Head of caudate nucleus (tissue), 42 donors: ENCODE measurements at regions not wholly inside any gene's neighbourhood (a gene's known extent, or its start where the extent isn't known, plus 50 kb on each side); places are given as distances from the start of the nearest gene placed in this dataset.

Experiments used
- DNase-seq, 42 donors: peaks; one replicate each; pipeline versions ENCODE4 v3.0.0 to v3.0.0-alpha.2; 2020 to 2021; ENCODE audit warnings: mixed read lengths in 7 of 42
- intact Hi-C: fragments of 100-400 bp; cut with DNase I; formaldehyde crosslinking; loops from one replicate; pipeline ENCODE4 v1.15.0; 2022

- intact Hi-C loops, result no loop called here
- no peak for DNase-seq
Observed at GRCh38 chr6:40973304-40973703, 65.7 kb downstream of the UNC5CL start.

DNA sequence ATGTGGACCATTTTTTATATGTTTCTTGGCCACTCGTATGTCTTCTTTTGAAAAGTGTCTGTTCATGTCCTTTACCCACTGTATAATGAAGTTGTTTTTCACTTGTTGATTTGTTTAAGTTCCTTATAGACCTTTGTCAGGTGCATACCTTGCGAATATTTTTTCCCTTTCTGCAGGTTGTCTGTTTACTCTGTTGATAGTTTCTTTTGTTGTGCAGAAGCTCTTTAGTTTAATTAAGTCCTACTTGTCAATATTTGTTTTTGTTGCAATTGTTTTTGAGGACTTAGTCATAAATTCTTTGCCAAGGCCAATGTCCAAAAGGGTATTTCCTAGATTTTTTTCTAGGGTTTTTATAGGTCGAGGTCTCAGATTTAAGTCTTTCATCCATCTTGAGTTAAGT is 66.2 kb downstream of the UNC5CL start:
- intact Hi-C loops, result no loop called here
- DNase-seq, result no peak

GRCh38 chr6:40972190-40972589 is 66.8 kb downstream of the UNC5CL start:
- intact Hi-C loops, result no loop called here
- DNase-seq, result no peak

DNA sequence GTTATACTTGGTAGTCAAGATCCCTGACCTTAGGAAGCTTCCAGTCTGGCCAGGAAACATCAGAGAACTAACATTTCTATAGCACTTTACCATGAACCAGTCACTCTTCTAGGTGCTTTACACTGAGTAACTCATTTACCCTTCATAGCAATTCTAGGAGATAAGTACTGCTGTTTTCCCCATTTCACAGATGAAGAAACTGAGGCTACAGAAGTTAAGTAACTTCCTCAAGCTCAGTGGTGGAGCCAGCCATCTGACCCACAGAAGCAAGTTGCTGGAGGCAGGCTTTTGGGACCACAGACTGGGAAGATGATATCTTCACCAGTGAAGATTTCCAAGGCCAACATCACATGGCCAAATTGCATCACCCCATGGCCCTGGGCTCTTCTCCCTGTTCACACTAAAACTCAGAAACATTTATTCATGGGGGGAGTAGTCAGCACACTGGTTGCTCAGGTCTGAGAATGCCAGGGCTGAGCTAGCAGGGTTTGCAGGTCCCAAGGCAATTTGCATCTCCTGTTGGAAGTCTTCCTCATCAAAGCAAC is 70.3 kb downstream of the UNC5CL start:
- intact Hi-C loops, result no loop called here
- no peak for DNase-seq

DNA sequence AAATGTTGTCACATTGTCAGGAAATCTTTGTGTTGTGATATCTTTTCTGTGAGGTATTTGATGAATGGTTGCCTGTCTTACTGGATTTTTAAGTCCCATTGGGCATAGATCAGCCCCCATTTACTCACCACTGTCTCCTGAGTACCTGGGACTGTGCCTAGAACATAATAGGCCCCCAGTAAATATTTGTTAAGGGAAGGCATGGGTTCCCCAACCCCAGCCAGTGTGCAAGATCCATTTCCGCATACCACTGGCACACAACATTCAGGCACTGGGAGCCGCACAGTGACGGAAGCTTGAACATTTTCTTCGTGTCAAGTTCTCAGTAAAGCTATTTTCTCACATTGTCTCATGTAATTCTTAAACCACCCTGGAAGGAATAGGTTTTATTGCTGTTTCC is 72.2 kb downstream of the UNC5CL start:
- intact Hi-C loops, result no loop called here
- no peak for DNase-seq

DNA sequence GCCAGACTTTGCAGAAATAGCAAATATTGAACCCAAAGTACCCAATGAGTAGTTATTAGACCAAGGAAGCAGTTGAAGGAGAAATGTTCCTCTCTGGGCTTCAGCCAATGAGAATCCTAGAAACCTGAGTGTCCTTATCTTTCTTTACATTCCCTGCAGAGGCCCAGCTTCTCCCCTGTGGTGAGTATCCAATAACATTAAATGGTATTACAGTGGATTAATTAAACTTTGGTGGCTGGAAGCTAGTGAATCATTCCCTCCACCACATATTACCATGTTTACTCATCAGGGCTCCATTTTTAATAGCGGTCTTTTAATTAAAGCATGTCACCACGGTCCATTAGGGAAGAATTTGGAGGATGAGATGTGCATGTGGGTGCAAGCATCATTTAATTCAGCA is 74.0 kb downstream of the UNC5CL start:
- intact Hi-C loops, result no loop called here
- no peak for DNase-seq

GRCh38 chr6:40963019-40963418 is 76.0 kb downstream of the UNC5CL start:
- DNase-seq, result no peak
- intact Hi-C loops, result no loop called here

DNA sequence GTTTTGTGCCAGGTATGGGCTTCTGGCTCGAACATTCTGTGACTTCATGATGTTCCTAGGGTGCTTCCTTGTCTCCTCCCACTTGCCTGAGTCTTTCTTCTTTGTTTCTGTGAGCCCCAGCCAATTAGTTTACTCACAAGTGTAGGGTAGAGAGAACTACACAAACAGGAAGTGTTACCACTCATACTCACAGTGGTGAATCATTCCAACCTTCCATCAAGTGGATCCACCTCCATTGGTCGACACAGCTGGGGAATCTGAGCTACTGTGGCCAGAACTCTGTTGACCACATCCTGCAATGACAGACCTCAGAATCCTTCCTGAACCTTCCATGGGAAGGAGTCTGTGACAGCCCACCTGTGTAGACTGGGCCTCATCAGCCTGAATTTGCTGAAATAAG is 76.8 kb downstream of the UNC5CL start:
- intact Hi-C loops, result no loop called here
- DNase-seq, result no peak

- intact Hi-C loops, result no loop called here
- no peak for DNase-seq
Observed at GRCh38 chr6:40961831-40962230, 77.2 kb downstream of the UNC5CL start.

DNA sequence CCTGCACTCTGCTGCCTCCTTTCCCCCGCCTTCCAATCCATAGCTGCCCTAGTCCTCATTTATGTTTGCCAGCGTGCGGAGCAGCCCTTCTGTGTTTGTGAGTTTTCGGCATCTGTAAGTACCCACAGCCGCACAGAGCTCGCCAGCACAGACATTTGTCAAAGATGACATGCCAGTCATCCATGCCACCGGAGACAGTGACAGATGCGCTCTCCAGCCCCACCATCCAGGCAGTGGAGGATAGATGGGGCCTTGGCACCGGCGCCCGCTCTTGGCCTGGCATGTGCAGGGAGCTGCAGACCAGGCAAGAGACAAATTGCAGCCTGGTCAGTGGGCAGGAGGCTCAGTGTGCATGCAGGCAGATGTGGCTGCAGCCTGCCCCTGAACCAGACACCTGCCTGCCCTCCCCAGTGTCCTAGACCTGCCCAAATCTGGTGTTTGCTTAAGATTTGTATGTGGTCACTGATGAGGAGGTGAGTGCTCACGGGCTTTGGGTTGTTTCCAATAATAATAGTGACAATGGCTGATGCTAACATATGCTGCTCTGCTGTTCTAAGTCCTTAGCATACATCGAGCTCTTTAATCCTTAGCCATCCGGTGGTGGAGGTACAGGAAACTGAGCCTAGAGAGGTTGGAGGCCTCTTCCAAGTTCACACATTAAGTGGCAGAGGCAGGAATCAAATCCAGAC is 78.1 kb downstream of the UNC5CL start:
- DNase-seq, result peak in 2 of 42 donors; percentile 4 to 8
- intact Hi-C loops, result no loop called here

DNA sequence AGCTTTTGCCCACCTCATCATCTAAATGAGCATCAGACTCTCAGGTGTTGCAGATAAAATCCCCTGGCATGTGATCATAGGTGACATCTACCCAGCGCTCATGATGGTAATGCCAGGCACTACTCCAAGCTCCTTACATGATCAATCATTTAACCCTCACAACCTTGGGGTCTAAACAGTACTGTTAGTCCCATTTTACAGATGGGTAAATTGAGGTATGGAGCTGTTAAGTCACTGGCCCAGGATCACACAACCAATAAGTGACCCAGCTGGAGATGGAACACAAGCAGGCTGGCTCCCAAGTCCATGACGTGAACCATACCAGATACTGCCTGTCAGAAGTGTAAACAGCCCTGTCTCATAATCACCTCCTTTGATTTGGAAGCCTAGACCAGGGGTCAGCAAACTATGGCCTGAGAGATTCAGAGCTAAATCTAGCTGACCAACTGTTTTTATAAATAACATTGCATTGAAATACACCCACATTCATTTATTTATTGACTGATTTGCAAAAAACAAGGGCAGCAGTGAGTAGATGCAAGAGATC is 79.2 kb downstream of the UNC5CL start:
- DNase-seq, result no peak
- intact Hi-C loops, result no loop called here

DNA sequence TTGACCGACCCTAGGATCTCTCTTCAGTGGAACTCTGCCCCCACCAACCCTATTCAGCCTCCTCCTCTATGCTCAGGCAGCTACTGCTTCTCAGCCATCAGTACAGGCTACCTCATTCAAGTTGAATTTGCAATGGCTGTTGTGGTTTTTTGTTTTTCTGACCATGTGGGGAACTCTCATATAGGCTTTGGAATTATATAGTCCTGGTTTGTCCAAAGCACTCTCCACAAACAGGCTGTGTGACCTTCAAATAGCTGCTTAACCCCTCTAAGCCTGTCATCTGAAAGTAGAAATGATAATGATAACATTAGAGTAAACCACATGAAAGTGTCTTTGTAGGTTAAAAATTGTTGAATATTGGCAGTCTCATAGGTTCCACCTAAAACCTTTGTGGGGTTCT is 80.3 kb downstream of the UNC5CL start:
- no peak for DNase-seq
- intact Hi-C loops, result no loop called here

GRCh38 chr6:40957616-40958492 is 81.2 kb downstream of the UNC5CL start:
- intact Hi-C loops, result no loop called here
- DNase-seq, result no peak

GRCh38 chr6:40956936-40957335 is 82.1 kb downstream of the UNC5CL start:
- intact Hi-C loops, result no loop called here
- DNase-seq, result no peak

DNA sequence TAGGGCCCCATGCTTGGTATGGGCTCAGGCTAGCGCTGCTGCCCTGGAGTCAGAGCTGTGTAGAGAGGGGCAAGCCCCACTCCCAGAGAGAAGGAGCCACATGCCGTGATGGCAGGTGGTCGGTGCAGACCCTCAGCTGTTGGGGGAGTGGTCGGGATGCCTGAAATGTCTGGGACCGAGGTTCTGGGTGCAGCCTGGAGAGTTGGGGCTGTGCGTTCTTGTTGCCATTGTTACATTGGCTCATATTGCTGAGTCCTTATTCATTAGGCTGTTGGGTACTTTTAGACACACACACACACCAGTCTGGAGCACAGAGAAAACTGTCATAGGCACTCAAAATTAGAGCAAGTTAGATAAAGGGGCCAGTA is 83.9 kb downstream of the UNC5CL start:
- no peak for DNase-seq
- intact Hi-C loops, result no loop called here

DNA sequence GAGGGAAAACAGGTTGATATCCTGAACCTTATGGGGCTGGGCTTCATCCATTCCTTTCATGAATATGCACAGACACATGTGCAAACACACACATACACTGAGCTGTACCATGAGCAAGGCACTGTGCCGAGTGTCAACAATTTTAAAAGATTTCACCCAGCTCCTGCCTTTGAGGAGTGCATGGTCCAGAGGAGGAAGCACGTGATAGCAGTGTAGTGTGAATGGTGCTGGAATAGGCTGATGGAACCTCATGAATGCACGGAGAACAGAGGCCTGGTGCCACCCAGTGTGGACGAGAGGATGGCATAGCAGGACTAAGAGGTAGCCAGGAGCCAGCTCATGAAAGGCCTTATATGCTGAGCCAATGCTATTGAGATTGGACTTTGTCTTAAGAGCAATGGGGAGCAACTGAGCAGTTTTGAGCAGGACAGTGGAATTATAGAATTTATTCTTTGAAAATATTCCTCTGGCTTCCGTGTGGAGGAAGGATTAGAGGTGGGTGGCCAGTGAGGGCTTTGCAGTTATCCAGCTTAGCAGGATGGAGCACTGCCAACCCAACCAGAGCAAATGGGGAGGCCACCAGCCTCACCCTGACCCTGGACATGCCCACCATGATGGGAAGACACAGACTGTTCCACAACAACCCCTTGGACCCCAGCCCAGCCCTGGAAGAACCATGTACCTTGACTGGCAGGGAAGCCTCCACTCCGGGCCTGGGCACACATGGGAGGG is 84.4 kb downstream of the UNC5CL start:
- intact Hi-C loops, result no loop called here
- no peak for DNase-seq

DNA sequence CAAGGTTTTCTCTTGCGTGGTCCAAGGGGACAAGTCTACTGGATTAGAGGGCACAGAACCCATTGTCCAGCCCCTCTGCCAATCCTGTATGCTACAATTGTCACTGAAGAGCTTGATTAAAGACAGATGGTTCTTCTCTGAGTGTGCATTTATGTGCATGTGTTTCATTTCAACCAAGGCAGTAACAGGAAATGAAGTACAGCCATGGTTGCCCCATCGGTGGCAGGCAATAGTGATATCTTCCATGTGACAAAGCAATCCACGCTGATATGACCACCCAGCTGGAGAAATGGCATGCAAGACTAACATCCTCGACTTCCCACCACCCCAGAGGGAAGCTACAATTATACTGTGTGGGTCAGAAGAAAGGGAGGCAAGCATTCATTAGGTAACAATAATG is 85.5 kb downstream of the UNC5CL start:
- intact Hi-C loops, result no loop called here
- DNase-seq, result no peak

DNA sequence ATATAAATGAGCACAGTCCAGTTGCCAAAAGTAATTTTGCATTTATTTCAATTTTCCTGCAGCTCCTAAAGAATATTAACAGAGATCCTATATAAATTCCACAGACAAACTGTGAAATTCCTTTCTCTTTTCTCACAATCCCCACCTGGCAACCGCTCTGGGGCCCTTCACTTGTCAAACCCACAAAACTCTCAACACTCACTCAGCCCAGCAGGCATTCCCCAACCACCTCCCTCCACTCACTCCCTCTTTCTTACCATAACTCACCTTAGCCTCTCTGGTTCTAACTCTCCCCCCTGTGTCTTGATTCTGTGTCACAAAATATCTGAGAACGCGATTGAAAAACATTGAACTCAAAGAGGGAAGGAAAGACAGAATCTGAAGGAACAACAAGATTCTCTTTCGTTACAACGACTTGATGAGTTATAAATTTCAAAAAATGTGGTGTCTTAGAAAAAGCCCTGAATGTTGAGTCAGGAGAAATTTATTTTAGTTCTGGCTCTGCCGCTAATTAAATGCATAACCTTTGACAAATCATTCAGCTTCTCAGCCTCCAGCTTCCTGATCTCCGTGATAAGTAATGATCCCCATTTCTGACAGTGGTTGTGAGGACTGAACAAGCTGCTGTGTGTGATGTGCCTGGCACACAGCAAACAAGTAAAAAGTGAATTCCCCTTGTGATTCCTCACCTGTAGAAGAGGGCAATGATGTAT is 87.9 kb downstream of the UNC5CL start:
- DNase-seq, result no peak
- intact Hi-C loops, result no loop called here

DNA sequence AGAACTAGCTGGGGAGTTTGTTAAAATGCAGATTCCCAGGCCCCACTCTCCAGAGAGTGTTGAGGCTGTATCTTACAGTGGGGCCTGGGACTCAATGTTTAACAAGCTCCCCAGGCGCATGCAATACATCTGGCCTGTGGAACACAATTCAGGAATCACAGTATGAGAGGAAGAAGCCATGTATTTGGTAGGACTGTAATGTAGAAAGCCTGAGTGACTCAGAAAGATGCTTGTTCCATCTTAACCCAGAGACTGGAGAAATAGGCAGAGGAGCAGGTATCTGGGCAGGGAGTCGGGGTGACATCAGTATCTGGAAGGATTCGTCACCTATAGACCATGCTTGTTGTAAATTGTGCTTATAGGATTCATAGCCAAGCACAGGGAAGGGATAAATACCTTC is 90.5 kb downstream of the UNC5CL start:
- intact Hi-C loops, result no loop called here
- no peak for DNase-seq
